GM23248 (cell line): ENCODE measurements at regions not wholly inside any gene's neighbourhood (a gene's known extent, or its start where the extent isn't known, plus 50 kb on each side); places are given as distances from the start of the nearest gene placed in this dataset.
A peak's percentile ranks its signal among the peaks of the same experiment; 100 is the strongest.

Experiments
- DNase-seq: peaks from one replicate; pipeline ENCODE4 v3.0.0-alpha.2; 2015
- H2AFZ ChIP-seq: fragments of 200-600 bp; sonication (generic); 2 replicates; pipeline ENCODE4 v1.6.1; 2016; ENCODE audit warnings: antibody characterized with exemption
- H3F3A ChIP-seq: fragments of 200-600 bp; sonication (generic); 2 replicates; pipeline ENCODE4 v1.6.1; 2016; ENCODE audit warnings: mild to moderate bottlenecking, antibody characterized with exemption, mixed run types; ENCODE audit not compliant: insufficient read depth
- H3K27ac ChIP-seq: fragments of 200-600 bp; sonication (generic); 2 replicates; pipeline ENCODE4 v1.5.1; 2016; ENCODE audit warnings: mild to moderate bottlenecking
- H3K27me3 ChIP-seq: fragments of 200-600 bp; sonication (generic); replicated peaks from 2 replicates; pipeline ENCODE4 v1.6.1; 2016; ENCODE audit warnings: mild to moderate bottlenecking; ENCODE audit not compliant: insufficient read depth
- H3K36me3 ChIP-seq: fragments of 200-600 bp; sonication (generic); 2 replicates; pipeline ENCODE4 v1.6.1; 2016; ENCODE audit warnings: low read depth, mild to moderate bottlenecking
- H3K4me1 ChIP-seq: fragments of 200-600 bp; sonication (generic); 2 replicates; pipeline ENCODE4 v1.6.1; 2016; ENCODE audit warnings: mild to moderate bottlenecking; ENCODE audit not compliant: insufficient read depth
- H3K4me2 ChIP-seq: fragments of 200-600 bp; sonication (generic); one replicate; pipeline ENCODE4 v1.6.1; 2016; ENCODE audit warnings: mild to moderate bottlenecking; ENCODE audit not compliant: unreplicated experiment
- H3K4me3 ChIP-seq: fragments of 200-600 bp; sonication (generic); 2 replicates; pipeline ENCODE4 v1.5.1; 2016; ENCODE audit warnings: mild to moderate bottlenecking
- H3K79me2 ChIP-seq: fragments of 200-600 bp; sonication (generic); 2 replicates; pipeline ENCODE4 v1.6.1; 2016; ENCODE audit warnings: mild to moderate bottlenecking; ENCODE audit not compliant: insufficient read depth
- H3K9ac ChIP-seq: fragments of 200-600 bp; sonication (generic); 2 replicates; pipeline ENCODE4 v1.6.1; 2016; ENCODE audit warnings: mild to moderate bottlenecking
- H3K9me2 ChIP-seq: fragments of 200-600 bp; sonication (generic); 2 replicates; pipeline ENCODE4 v1.6.1; 2016; ENCODE audit warnings: mixed run types, mild to moderate bottlenecking, moderate library complexity; ENCODE audit not compliant: insufficient read depth
- H3K9me3 ChIP-seq: fragments of 200-600 bp; sonication (generic); one replicate; pipeline ENCODE4 v1.6.1; 2017; ENCODE audit warnings: low read depth
- H4K20me1 ChIP-seq: fragments of 200-600 bp; sonication (generic); 2 replicates; pipeline ENCODE4 v1.6.0; 2016; ENCODE audit not compliant: insufficient read depth
- EZH2 ChIP-seq: fragments of 200-600 bp; sonication (generic); IDR thresholded peaks from 2 replicates; pipeline ENCODE4 v1.6.1; 2018; ENCODE audit warnings: antibody characterized with exemption, mild to moderate bottlenecking; ENCODE audit not compliant: insufficient read depth, poor library complexity, severe bottlenecking
- EZH2phosphoT487 ChIP-seq: fragments of 200-600 bp; sonication (generic); IDR thresholded peaks from 2 replicates; pipeline ENCODE4 v1.6.1; 2018; ENCODE audit warnings: antibody characterized with exemption, moderate library complexity, mild to moderate bottlenecking, low read depth; ENCODE audit not compliant: insufficient read depth
- WGBS, 2 experiments: methylation state at CpG; one replicate each; pipeline ENCODE4 v1.1.6; 2015 to 2017; ENCODE audit warnings: low lambda C conversion rate in 2 of 2, low coverage in 1 of 2; ENCODE audit errors: missing lambda C conversion rate in 2 of 2; 5-methylcytosine and 5-hydroxymethylcytosine counted together
- in situ Hi-C: fragments of 300-500 bp; cut with MboI; formaldehyde crosslinking; loops from 2 replicates; pipeline ENCODE4 v1.15.0; 2020

DNA sequence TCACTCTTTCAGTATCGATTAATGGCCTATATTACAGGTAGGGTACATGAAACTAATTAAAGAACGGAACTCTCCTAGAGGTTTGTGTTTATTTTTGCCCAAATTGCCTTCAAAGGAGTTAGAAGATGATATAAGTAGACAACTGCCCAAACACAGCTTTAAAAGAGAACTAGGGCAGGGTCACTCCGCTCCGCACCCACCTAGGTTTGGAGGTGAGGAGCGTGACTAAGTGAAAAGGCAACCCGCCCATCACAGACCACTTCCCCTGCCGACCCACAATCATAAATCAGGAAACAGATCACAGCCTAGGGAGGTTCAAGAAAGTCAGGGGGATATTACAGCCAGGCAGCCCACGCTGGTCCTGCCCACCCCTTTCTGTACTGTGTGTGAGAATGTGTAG, 166.7 kb downstream of the C1D start:
- Histone ChIP-seq H3K27me3 (no peaks in the 10 kb centered on the region), H3K36me3 (no peaks in the 10 kb centered on the region), H3K4me1 (no peaks in the 10 kb centered on the region), H3K9ac (no peak overlapping the region), H3K9me3 (no peaks in the 10 kb centered on the region), H3K27ac (no peak overlapping the region), H3K4me3 (no peak overlapping the region), H2AFZ (no peak overlapping the region), H4K20me1 (no peaks in the 10 kb centered on the region), H3K9me2 (no peaks in the 10 kb centered on the region), H3K4me2 (no peak overlapping the region), H3K79me2 (no peaks in the 10 kb centered on the region), H3F3A (0 out of 2 replicates have a peak, but pooled peaks cover 10% of the 10 kb centered on the region)
- 90 to 93% methylated on average over 8 of the region's 8 CpGs for WGBS, 2 experiments
- TF ChIP-seq EZH2phosphoT487 (no peak), EZH2 (no peak)
- in situ Hi-C loops = no loop called here
- no peak for DNase-seq

- no peak for TF ChIP-seq EZH2
- TF ChIP-seq EZH2phosphoT487 = no peak
- H3K4me2 ChIP-seq = no peak overlapping the region
- no peak overlapping the region for H3K4me3 ChIP-seq
- no peaks in the 10 kb centered on the region for H3K79me2 ChIP-seq
- no peak for DNase-seq
- no peaks in the 10 kb centered on the region for H3K4me1 ChIP-seq
- no peaks in the 10 kb centered on the region for H3K36me3 ChIP-seq
- 0 out of 2 replicates have a peak, but pooled peaks cover 10% of the 10 kb centered on the region for H3F3A ChIP-seq
- in situ Hi-C loops = no loop called here
- H3K27ac ChIP-seq = no peak overlapping the region
- H3K27me3 ChIP-seq = no peaks in the 10 kb centered on the region
- H2AFZ ChIP-seq = no peak overlapping the region
- no peak overlapping the region for H3K9ac ChIP-seq
- H3K9me3 ChIP-seq = no peaks in the 10 kb centered on the region
- H3K9me2 ChIP-seq = no peaks in the 10 kb centered on the region
- H4K20me1 ChIP-seq = no peaks in the 10 kb centered on the region
- WGBS, 2 experiments = 17 to 26% methylated on average over 2 of the region's 2 CpGs
Observed at GRCh38 chr2:67896476-67896875, 166.3 kb downstream of the C1D start.

DNA sequence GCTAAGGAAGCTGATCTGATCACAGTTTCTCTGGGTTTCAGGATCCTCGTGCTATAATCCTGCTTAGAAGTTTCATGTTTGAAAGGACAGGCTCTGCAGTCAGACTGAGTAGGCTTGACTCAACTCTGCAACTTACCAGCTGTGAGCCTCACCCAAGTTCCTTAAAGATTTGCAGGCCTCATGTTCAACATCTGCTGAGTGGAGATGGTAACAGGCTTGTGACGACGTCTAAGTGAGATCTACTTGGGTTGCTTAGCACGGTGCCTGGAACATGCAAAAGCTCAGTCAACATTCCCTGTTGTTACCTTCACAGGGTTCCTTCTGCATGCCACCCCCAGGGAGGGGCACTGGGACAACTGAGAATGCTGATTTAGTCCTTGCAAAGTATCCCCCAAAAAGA, 164.2 kb downstream of the C1D start:
- Histone ChIP-seq H3K27me3 (no peaks in the 10 kb centered on the region), H3K9me2 (no peaks in the 10 kb centered on the region), H3F3A (0 out of 2 replicates have a peak, but pooled peaks cover 10% of the 10 kb centered on the region), H3K4me2 (no peak overlapping the region), H3K9me3 (no peaks in the 10 kb centered on the region), H3K79me2 (no peaks in the 10 kb centered on the region), H3K9ac (no peak overlapping the region), H3K4me3 (no peak overlapping the region), H3K36me3 (no peaks in the 10 kb centered on the region), H3K4me1 (no peaks in the 10 kb centered on the region), H2AFZ (peak overlapping the region; percentile 32; the same call in 1 of the 2 replicates), H4K20me1 (no peaks in the 10 kb centered on the region), H3K27ac (no peak overlapping the region)
- no peak for TF ChIP-seq EZH2
- no peak for TF ChIP-seq EZH2phosphoT487
- WGBS, 2 experiments = 38 to 54% methylated on average over 4 of the region's 4 CpGs
- DNase-seq = peak; percentile 53
- in situ Hi-C loops = no loop called here

DNA sequence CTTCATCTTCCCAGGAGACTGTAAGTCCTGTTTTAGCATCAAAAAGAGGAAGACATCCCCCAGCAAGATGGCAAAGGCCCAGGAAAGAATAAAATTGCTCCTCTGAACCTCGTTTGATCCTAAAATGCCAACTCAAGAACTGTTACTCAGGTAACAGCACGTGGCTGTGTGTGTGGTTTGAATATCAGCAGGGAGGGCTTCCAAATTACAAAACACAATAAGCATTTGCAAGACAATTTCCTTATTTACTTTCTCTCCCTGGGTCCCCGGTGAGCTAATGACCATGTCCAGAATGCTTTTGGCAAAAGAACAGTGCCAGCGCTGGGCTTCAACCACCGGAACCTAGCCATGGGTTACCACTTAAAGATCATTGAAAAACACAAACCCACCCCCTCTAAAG, 163.6 kb downstream of the C1D start:
- DNase-seq = no peak
- Histone ChIP-seq H3K4me3 (no peak overlapping the region), H3K9me3 (no peaks in the 10 kb centered on the region), H3K79me2 (no peaks in the 10 kb centered on the region), H3F3A (0 out of 2 replicates have a peak, but pooled peaks cover 10% of the 10 kb centered on the region), H3K27ac (no peak overlapping the region), H3K36me3 (no peaks in the 10 kb centered on the region), H3K9me2 (no peaks in the 10 kb centered on the region), H3K4me2 (no peak overlapping the region), H3K9ac (no peak overlapping the region), H3K27me3 (no peaks in the 10 kb centered on the region), H2AFZ (0 out of 2 replicates have a peak overlapping the region, but pooled peaks have one; percentile 32), H3K4me1 (no peaks in the 10 kb centered on the region), H4K20me1 (no peaks in the 10 kb centered on the region)
- in situ Hi-C loops = no loop called here
- TF ChIP-seq EZH2phosphoT487 (no peak), EZH2 (no peak)
- 61 to 65% methylated on average over 5 of the region's 5 CpGs for WGBS, 2 experiments

DNA sequence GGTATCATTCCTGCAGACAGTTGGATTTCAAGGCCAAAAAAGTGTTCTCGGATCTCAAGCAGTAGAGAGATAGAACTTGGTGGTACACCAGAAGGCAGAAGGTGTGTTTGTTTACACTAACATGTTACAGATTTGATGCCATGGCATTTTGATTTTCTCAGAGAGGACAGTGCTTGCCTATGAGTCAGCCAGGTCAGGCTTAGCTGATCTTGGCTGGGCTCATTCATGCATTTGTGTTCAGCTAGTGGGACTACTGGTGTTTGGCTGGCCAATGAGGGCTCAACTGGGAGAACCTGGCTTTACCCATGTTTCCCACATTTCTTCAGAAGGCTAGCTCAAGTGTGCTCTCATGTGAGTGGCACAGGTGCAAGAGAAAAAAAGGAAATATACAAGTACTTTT, 162.0 kb downstream of the C1D start:
- H3K9me3 ChIP-seq = no peaks in the 10 kb centered on the region
- H4K20me1 ChIP-seq = no peaks in the 10 kb centered on the region
- no peak for TF ChIP-seq EZH2phosphoT487
- no peak for TF ChIP-seq EZH2
- DNase-seq = no peak
- no peak overlapping the region for H3K4me3 ChIP-seq
- H3K9ac ChIP-seq = no peak overlapping the region
- no peaks in the 10 kb centered on the region for H3K9me2 ChIP-seq
- H2AFZ ChIP-seq = no peak overlapping the region
- H3K4me2 ChIP-seq = no peak overlapping the region
- H3K27ac ChIP-seq = no peak overlapping the region
- no peaks in the 10 kb centered on the region for H3K36me3 ChIP-seq
- no peaks in the 10 kb centered on the region for H3K27me3 ChIP-seq
- in situ Hi-C loops = no loop called here
- WGBS, 2 experiments = 87 to 96% methylated on average over 1 of the region's 1 CpG
- H3K79me2 ChIP-seq = no peaks in the 10 kb centered on the region
- H3K4me1 ChIP-seq = no peaks in the 10 kb centered on the region
- H3F3A ChIP-seq = 0 out of 2 replicates have a peak, but pooled peaks cover 10% of the 10 kb centered on the region
